ENCODE measurements at regions not wholly inside any gene's neighbourhood (a gene's known extent, or its start where the extent isn't known, plus 50 kb on each side); places are given as distances from the start of the nearest gene placed in this dataset.

GRCh38 chr13:95497381-95497807 lies 55.1 kb upstream of the CLDN10 start:
- H3K4me3 ChIP-seq (ENCODE audit: low read length), result no peak overlapping the region
- H3K27me3 ChIP-seq (ENCODE audit: insufficient read depth, low read length), result no peaks in the 10 kb centered on the region
- H3K4me1 ChIP-seq (ENCODE audit: insufficient read depth, low read length), result no peaks in the 10 kb centered on the region
- no peaks in the 10 kb centered on the region for H3K9me3 ChIP-seq (ENCODE audit: low read length)
- no peaks in the 10 kb centered on the region for H3K36me3 ChIP-seq (ENCODE audit: insufficient read depth, low read length)
- H2AFZ ChIP-seq (ENCODE audit: low read depth, low read length), result no peak overlapping the region

- Histone ChIP-seq H3K27me3 (ENCODE audit: insufficient read depth, low read length) (no peaks in the 10 kb centered on the region), H3K4me1 (ENCODE audit: insufficient read depth, low read length) (no peaks in the 10 kb centered on the region), H3K36me3 (ENCODE audit: insufficient read depth, low read length) (no peaks in the 10 kb centered on the region), H3K4me3 (ENCODE audit: low read length) (no peak overlapping the region), H2AFZ (ENCODE audit: low read depth, low read length) (no peak overlapping the region), H3K9me3 (ENCODE audit: low read length) (no peaks in the 10 kb centered on the region)
These were observed 53.6 kb upstream of the CLDN10 start for GRCh38 chr13:95498886-95499285.

- Histone ChIP-seq H2AFZ (ENCODE audit: low read depth, low read length) (no peak overlapping the region), H3K27me3 (ENCODE audit: insufficient read depth, low read length) (no peaks in the 10 kb centered on the region), H3K4me1 (ENCODE audit: insufficient read depth, low read length) (no peaks in the 10 kb centered on the region), H3K4me3 (ENCODE audit: low read length) (no peak overlapping the region), H3K36me3 (ENCODE audit: insufficient read depth, low read length) (no peaks in the 10 kb centered on the region), H3K9me3 (ENCODE audit: low read length) (no peaks in the 10 kb centered on the region)
These were observed 52.5 kb upstream of the CLDN10 start for GRCh38 chr13:95499811-95500712.

- Histone ChIP-seq H3K36me3 (ENCODE audit: insufficient read depth, low read length) (no peaks in the 10 kb centered on the region), H3K9me3 (ENCODE audit: low read length) (no peaks in the 10 kb centered on the region), H3K4me3 (ENCODE audit: low read length) (no peak overlapping the region), H3K4me1 (ENCODE audit: insufficient read depth, low read length) (no peaks in the 10 kb centered on the region), H3K27me3 (ENCODE audit: insufficient read depth, low read length) (no peaks in the 10 kb centered on the region), H2AFZ (ENCODE audit: low read depth, low read length) (no peak overlapping the region)
These were observed 50.3 kb upstream of the CLDN10 start for GRCh38 chr13:95502216-95502615.
